GM21515 (cell line): ENCODE measurements at regions not wholly inside any gene's neighbourhood (a gene's known extent, or its start where the extent isn't known, plus 50 kb on each side); places are given as distances from the start of the nearest gene placed in this dataset.
"Not testable (repeated sequence)": the region's sequence is repeated elsewhere in the genome, so short reads cannot be mapped to it uniquely, and the experiment has no call there.

Experiments used
- ATAC-seq: cut with Tn5 transposase; IDR thresholded peaks from one replicate; pipeline ENCODE4 v1.9.1; 2021; ENCODE audit not compliant: unreplicated experiment

- ATAC-seq: no peak
These were observed 363.8 kb upstream of the PKN2 start for GRCh38 chr1:88320291-88320690.

- ATAC-seq: no peak
These were observed 362.4 kb upstream of the PKN2 start for GRCh38 chr1:88321706-88322105.

DNA sequence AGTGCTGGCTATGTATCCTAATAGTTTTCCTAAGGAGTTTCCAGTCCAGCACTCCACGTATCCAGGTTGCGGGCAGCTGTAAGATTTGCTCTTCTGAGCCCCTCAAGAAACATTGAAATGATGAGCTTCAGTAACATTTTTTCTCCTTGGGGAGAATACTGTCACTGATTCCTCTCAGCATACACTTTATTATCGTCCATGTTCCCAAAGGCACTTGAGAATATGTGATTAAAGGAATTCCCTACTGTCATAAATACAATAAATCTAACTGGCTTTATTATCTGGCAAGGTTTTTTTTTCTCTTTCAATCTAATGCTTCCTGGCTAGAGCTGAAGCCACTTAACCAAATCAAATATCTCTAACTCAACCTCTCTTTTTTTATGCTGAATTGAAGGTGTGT is 359.2 kb upstream of the PKN2 start:
- no peak for ATAC-seq

- no peak for ATAC-seq
These were observed 356.4 kb upstream of the PKN2 start for GRCh38 chr1:88327391-88328267.

DNA sequence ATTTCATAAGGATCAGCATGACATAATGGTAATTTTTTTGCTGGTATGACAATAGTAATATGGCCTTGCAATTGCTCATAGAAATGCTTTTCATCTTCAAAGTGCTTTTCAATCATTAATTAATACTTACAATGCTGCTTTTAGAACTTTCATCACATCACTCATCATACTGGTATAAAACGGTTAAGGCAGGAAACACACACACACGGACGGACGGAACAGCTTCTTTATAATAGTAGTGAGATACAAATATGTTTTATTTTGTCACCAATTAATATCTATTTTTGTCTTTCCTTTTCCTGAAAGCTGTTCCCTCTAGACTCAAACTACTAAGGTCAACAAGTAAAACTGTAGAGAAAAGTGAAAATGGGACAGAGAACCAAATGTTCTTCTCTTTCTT is 353.9 kb upstream of the PKN2 start:
- no peak for ATAC-seq

DNA sequence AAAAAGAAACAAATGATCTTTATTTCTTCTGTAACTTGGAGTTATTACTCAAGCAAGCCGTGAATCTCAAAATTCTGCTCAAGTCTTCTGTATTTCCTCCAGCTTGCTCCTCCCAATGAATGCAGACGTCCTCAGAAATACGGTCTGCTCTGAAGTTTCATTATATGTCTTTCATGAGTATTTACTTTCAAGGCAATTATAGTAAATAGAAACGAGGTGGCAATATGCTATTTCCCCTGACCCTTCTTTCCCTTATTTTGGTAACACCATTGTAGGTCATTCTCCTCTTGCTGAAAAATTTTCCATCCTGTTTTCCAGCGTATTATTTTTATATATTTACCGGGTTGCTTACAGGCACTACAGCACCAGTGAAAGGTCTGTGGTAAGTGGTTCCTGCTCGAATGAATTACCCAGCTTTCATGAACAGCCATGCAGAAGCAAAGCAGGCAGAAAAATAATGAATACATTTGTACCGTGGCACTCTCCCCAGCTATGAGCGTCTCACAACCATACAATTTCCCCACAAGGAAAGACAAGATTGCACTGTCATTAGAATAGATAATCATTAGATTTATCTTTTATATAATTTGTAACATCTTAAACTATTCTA is 350.9 kb upstream of the PKN2 start:
- ATAC-seq: no peak

- no peak for ATAC-seq
These were observed 342.6 kb upstream of the PKN2 start for GRCh38 chr1:88341447-88341846.

- not testable (repeated sequence) for ATAC-seq
These were observed 342.0 kb upstream of the PKN2 start for GRCh38 chr1:88342081-88342480.

- ATAC-seq: no peak
These were observed 333.4 kb upstream of the PKN2 start for GRCh38 chr1:88350648-88351047.

DNA sequence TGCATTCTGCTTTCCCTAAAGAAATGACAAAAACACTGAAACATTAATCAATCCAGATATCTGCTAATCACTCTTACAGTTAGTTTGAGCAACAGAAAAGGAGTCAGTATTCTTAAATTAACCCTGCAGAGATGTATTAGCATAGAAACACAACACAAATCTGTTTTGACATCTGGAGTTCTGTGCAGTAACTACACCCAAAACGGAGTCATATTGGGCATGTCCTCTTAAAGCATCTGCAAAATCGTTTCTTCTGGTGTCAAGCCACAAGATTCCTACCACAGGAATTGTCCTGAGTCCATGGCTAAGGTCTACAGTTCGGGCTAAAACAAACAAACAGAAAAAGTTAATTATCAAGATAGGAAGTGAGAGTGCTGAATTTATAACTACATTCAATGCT is 332.1 kb upstream of the PKN2 start:
- ATAC-seq: no peak

DNA sequence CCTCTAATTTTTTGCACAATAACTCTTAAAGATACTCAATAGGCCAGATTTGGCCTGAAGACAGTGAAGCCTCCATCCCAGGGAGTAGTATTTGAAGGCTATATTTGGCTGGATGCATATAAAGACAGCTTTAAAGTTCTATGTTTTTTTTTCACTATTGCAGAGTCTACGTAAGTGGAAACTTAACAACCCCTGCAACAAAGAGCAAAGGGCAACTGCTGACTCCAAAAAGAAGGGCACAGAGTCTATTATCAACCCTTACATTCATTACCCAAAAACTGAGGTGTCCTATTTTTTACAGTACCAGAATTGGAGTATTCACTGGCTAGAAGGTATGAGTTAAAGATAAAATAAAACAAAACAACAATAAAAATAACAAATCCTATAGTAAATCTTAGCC is 329.8 kb upstream of the PKN2 start:
- ATAC-seq: no peak

- ATAC-seq: no peak
These were observed 326.3 kb upstream of the PKN2 start for GRCh38 chr1:88357729-88358128.

DNA sequence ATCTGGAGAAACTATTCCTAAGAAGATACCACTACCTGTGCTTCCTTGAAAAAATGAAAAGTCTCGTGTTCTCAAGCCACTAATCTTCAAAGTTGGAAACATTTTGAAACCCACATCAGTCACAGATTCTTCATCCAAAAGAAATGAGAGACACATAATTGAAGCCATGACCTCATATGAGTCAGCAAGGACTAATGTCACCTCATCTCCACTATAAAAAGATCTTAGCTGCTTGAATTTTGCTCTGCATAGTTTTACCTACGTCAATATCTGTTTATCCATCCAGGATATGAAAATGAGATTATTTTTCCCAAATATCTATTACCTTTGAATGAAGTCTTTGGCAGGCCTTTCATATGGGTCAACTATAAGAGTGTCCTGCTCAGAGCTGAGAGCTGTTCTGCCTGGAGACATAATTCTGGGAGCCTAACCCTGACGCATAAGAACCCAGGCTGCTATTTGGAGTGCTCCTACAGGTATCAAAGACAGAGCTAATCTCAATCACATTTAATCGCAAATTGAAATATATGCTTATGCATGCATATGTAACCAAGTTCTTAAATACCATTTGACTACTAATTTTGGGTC is 312.5 kb upstream of the PKN2 start:
- ATAC-seq: no peak

DNA sequence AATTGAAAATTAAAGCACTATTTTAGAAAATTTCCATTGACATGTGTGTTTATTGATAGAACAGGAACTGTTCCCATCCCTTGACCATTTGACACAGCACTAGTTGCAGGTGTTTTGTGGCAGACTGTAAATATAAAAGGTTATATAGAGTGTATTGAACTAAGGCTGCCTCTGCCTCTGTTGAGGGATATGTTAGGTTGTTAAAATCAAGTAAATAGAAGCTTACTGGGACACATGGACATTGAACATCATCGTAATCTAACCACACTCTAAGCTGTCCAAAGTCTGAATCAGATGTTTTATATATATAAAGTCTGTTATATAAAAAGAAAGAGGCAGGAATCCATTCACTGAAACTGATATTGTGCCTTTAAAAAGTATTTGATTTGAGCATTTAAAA is 308.1 kb upstream of the PKN2 start:
- ATAC-seq: no peak

GRCh38 chr1:88376421-88376820 is 307.7 kb upstream of the PKN2 start:
- no peak for ATAC-seq

DNA sequence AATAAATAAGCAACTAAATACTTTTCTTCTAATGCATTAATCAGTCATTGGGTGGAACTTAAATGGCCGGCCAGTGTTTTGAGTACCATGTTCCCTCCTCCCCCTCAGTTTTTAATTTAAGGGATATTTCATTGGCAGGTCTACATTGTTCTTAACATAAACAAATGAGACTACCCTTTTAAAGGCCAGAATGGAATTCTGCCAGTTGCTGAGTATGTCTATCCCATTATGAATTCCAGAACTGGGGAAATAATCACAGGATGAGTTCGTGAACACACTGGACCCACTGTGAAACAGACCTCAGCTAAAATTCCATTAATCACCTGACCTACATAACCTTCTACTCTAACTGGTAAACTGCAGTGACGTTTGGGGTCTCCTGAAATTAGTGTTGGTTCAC is 305.5 kb upstream of the PKN2 start:
- no peak for ATAC-seq

DNA sequence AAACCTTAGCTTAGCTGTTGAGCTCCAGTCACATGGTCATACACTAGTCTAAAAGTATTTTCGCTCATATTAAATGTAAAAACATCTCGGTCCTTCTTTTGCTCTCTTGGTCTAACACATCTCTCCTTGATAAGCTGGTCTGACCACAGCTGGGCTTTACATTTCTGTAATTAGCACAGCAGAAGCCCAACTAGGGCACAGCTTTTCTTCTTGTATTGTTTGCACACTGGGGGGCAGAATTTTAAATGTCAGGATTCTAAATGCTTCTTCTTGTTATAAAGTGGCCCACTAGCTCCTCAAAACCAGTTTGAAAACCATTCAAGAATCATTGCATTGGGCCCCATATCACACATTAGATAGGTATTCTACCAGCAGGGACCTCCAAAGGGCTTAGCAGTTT is 289.1 kb upstream of the PKN2 start:
- no peak for ATAC-seq

GRCh38 chr1:88398338-88398737 is 285.7 kb upstream of the PKN2 start:
- no peak for ATAC-seq

DNA sequence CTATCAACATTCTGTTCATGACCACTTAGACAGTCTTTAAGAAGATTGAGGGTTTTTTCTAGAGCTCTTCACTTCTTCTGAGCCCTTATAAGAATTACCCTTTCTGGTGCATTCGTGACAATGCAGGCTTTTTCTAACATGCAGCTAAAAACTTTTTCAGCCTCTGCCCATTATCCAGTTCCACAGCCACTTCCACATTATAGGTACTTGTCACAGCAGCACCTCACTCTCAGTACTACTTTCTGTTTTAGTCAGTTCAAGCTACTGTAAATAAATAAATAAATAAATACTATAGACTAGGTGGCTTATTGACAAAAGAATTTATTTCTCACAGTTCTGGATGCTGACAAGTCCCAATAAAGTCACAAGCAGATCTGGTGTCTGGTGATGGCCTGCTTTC is 284.4 kb upstream of the PKN2 start:
- ATAC-seq: peak; percentile 78

DNA sequence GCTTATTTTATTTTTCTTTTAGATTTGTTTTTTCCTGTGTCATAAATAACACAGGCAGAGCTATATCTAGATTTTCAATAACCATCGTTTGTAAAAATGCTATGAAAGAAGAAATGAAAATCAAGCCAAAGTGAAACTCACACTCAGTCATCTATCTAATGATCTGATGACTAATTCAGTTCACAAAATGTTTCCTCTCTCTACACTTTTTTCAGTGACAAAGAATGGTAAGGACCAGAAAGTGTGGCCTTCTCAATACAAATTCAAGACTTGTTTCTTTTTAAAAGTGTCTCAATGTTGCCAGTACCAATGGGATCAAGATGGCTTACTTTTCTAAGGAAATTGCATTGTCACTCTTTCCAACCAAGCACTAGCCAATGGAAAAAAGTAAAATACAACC is 282.8 kb upstream of the PKN2 start:
- peak; percentile 79 for ATAC-seq

- no peak for ATAC-seq
These were observed 279.5 kb upstream of the PKN2 start for GRCh38 chr1:88404582-88404981.

GRCh38 chr1:88407248-88407647 is 276.8 kb upstream of the PKN2 start:
- ATAC-seq: no peak
